ENCODE measurements at regions not wholly inside any gene's neighbourhood (a gene's known extent, or its start where the extent isn't known, plus 50 kb on each side); places are given as distances from the start of the nearest gene placed in this dataset.

GRCh38 chr9:10957878-10958277 lies 345.1 kb upstream of the PTPRD start:
- no peak for TF ChIP-seq CTCF (IDR thresholded peaks at IDR 0.05; ENCODE audit: unreplicated experiment)
- no peak overlapping the region for H3K27ac Mint-ChIP-seq (ENCODE audit: unreplicated experiment)
- H3K27me3 Mint-ChIP-seq (ENCODE audit: unreplicated experiment) = no peaks in the 10 kb centered on the region
- no peaks in the 10 kb centered on the region for H3K4me1 Mint-ChIP-seq (ENCODE audit: unreplicated experiment)
- H3K4me3 Mint-ChIP-seq (ENCODE audit: unreplicated experiment) = no peak overlapping the region
- no peaks in the 10 kb centered on the region for H3K36me3 Mint-ChIP-seq (ENCODE audit: low read depth, unreplicated experiment)
- DNase-seq (ENCODE audit: low spot score) = no peak
- H3K9me3 Mint-ChIP-seq (ENCODE audit: unreplicated experiment) = no peaks in the 10 kb centered on the region

GRCh38 chr9:10961883-10962282 lies 349.1 kb upstream of the PTPRD start:
- no peaks in the 10 kb centered on the region for H3K9me3 Mint-ChIP-seq (ENCODE audit: unreplicated experiment)
- TF ChIP-seq CTCF (IDR thresholded peaks at IDR 0.05; ENCODE audit: unreplicated experiment) = no peak
- no peaks in the 10 kb centered on the region for H3K27me3 Mint-ChIP-seq (ENCODE audit: unreplicated experiment)
- no peak overlapping the region for H3K27ac Mint-ChIP-seq (ENCODE audit: unreplicated experiment)
- no peaks in the 10 kb centered on the region for H3K36me3 Mint-ChIP-seq (ENCODE audit: low read depth, unreplicated experiment)
- DNase-seq (ENCODE audit: low spot score) = no peak
- no peaks in the 10 kb centered on the region for H3K4me1 Mint-ChIP-seq (ENCODE audit: unreplicated experiment)
- no peak overlapping the region for H3K4me3 Mint-ChIP-seq (ENCODE audit: unreplicated experiment)

- TF ChIP-seq CTCF (IDR thresholded peaks at IDR 0.05; ENCODE audit: unreplicated experiment) = no peak
- no peaks in the 10 kb centered on the region for H3K36me3 Mint-ChIP-seq (ENCODE audit: low read depth, unreplicated experiment)
- no peaks in the 10 kb centered on the region for H3K9me3 Mint-ChIP-seq (ENCODE audit: unreplicated experiment)
- no peak overlapping the region for H3K4me3 Mint-ChIP-seq (ENCODE audit: unreplicated experiment)
- no peaks in the 10 kb centered on the region for H3K4me1 Mint-ChIP-seq (ENCODE audit: unreplicated experiment)
- H3K27me3 Mint-ChIP-seq (ENCODE audit: unreplicated experiment) = no peaks in the 10 kb centered on the region
- H3K27ac Mint-ChIP-seq (ENCODE audit: unreplicated experiment) = no peak overlapping the region
- DNase-seq (ENCODE audit: low spot score) = no peak
These were observed 370.4 kb upstream of the PTPRD start for GRCh38 chr9:10983251-10983650.

GRCh38 chr9:10999646-11000045 lies 386.8 kb upstream of the PTPRD start:
- Mint-ChIP-seq H3K4me1 (ENCODE audit: unreplicated experiment) (peaks cover 3% of the 10 kb centered on the region), H3K27me3 (ENCODE audit: unreplicated experiment) (peaks cover 2% of the 10 kb centered on the region), H3K36me3 (ENCODE audit: low read depth, unreplicated experiment) (no peaks in the 10 kb centered on the region), H3K27ac (ENCODE audit: unreplicated experiment) (no peak overlapping the region), H3K4me3 (ENCODE audit: unreplicated experiment) (no peak overlapping the region), H3K9me3 (ENCODE audit: unreplicated experiment) (no peaks in the 10 kb centered on the region)
- TF ChIP-seq CTCF (IDR thresholded peaks at IDR 0.05; ENCODE audit: unreplicated experiment) = no peak
- DNase-seq (ENCODE audit: low spot score) = no peak

GRCh38 chr9:11001546-11001945 lies 388.7 kb upstream of the PTPRD start:
- H3K9me3 Mint-ChIP-seq (ENCODE audit: unreplicated experiment) = no peaks in the 10 kb centered on the region
- TF ChIP-seq CTCF (IDR thresholded peaks at IDR 0.05; ENCODE audit: unreplicated experiment) = no peak
- H3K36me3 Mint-ChIP-seq (ENCODE audit: low read depth, unreplicated experiment) = no peaks in the 10 kb centered on the region
- no peak overlapping the region for H3K27ac Mint-ChIP-seq (ENCODE audit: unreplicated experiment)
- peaks cover 3% of the 10 kb centered on the region for H3K4me1 Mint-ChIP-seq (ENCODE audit: unreplicated experiment)
- DNase-seq (ENCODE audit: low spot score) = no peak
- no peak overlapping the region for H3K4me3 Mint-ChIP-seq (ENCODE audit: unreplicated experiment)
- H3K27me3 Mint-ChIP-seq (ENCODE audit: unreplicated experiment) = peaks cover 2% of the 10 kb centered on the region
